ENCODE measurements at regions not wholly inside any gene's neighbourhood (a gene's known extent, or its start where the extent isn't known, plus 50 kb on each side); places are given as distances from the start of the nearest gene placed in this dataset.

DNA sequence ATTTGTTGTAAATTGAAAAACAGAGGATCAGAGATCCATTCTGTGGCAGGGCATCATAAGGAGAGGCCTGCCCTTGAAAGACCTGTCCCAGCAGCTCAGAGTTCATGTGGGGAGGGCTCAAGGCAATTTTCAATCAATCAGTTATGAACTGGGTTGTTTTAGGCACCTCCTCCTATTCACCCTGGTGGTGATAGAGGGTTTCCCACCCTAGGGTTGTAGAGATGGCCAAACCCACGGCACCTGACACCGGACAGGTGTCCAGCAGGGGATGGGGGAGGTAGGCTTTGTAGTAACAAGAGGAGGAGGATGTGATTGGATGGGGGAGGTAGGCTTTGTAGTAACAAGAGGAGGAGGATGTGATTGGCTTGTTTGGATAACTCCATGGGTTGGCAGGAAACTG is 205.7 kb downstream of the SOCS6 start:
- TF ChIP-seq, protein P1, sequence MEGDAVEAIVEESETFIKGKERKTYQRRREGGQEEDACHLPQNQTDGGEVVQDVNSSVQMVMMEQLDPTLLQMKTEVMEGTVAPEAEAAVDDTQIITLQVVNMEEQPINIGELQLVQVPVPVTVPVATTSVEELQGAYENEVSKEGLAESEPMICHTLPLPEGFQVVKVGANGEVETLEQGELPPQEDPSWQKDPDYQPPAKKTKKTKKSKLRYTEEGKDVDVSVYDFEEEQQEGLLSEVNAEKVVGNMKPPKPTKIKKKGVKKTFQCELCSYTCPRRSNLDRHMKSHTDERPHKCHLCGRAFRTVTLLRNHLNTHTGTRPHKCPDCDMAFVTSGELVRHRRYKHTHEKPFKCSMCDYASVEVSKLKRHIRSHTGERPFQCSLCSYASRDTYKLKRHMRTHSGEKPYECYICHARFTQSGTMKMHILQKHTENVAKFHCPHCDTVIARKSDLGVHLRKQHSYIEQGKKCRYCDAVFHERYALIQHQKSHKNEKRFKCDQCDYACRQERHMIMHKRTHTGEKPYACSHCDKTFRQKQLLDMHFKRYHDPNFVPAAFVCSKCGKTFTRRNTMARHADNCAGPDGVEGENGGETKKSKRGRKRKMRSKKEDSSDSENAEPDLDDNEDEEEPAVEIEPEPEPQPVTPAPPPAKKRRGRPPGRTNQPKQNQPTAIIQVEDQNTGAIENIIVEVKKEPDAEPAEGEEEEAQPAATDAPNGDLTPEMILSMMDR (IDR thresholded peaks at IDR 0.05): no peak
- TF ChIP-seq POLR2A (IDR thresholded peaks at IDR 0.05): no peak

Data from suprapubic skin (tissue), 3 donors.